HepG2 (cell line): ENCODE measurements at regions not wholly inside any gene's neighbourhood (a gene's known extent, or its start where the extent isn't known, plus 50 kb on each side); places are given as distances from the start of the nearest gene placed in this dataset.

Experiments
- ATAC-seq: fragments of 200-7000 bp; cut with Tn5 transposase; 3 replicates; pipeline ENCODE4 v1.9.1; 2020; ENCODE audit warnings: mild to moderate bottlenecking, moderate library complexity
- BruUV-seq: library from RNA; stranded (reverse); fragments of 400-500 nt; replicated peaks from 2 replicates; lab custom pipeline; 2021; lab: Mats Ljungman, UMichigan
- CTCF ChIA-PET: fragments of 300-600 bp; formaldehyde crosslinking; extraction: SDS; loops from one replicate; lab custom pipeline; 2021; ENCODE audit warnings: low total read pairs, inconsistent platforms, low intra/inter-chr PET ratio; lab: Yijun Ruan, JAX
- POLR2A ChIA-PET: fragments of 350-600 bp; sonication (Branson Sonifier 250); formaldehyde crosslinking; loops from one replicate; lab custom pipeline; 2020; ENCODE audit warnings: antibody characterized with exemption, inconsistent platforms; lab: Yijun Ruan, JAX
- DNase-seq: peaks from one replicate; pipeline ENCODE4 v3.0.0-alpha.2; 2015; ENCODE audit warnings: low spot score
- FAIRE-seq: peaks from 3 replicates; lab custom pipeline; 2011; peaks lifted over from hg19 to GRCh38; lab: Jason Lieb, UNC
- H2AFZ ChIP-seq: one replicate; pipeline ENCODE4 v1.6.1; 2011; ENCODE audit warnings: low read length, inconsistent platforms
- H3K27ac ChIP-seq: fragments of 300-600 bp; 3 replicates; pipeline ENCODE4 v1.8.0; 2011; ENCODE audit warnings: mixed run types, mild to moderate bottlenecking, mixed read lengths, low read length, inconsistent platforms; ENCODE audit not compliant: insufficient read depth; ENCODE audit errors: extremely low read length
- H3K27me3 ChIP-seq, 2 experiments: fragments of 200-600 bp in 1 of 2; 2 replicates in 1 of 2; 3 replicates in 1 of 2; pipeline versions ENCODE4 v1.6.0 to v1.8.0; 2011; ENCODE audit warnings: low read length in 2 of 2, mild to moderate bottlenecking in 2 of 2, moderate library complexity in 2 of 2, inconsistent platforms in 1 of 2; ENCODE audit not compliant: insufficient read depth in 2 of 2, control insufficient read depth in 1 of 2
- H3K36me3 ChIP-seq, 2 experiments: fragments of 200-600 bp in 1 of 2; replicated peaks in 1 of 2; 2 replicates in 1 of 2; 3 replicates in 1 of 2; pipeline versions ENCODE4 v1.5.1 to v1.8.0; 2011; ENCODE audit warnings: low read length in 2 of 2, inconsistent platforms in 1 of 2; ENCODE audit not compliant: insufficient read depth in 2 of 2, control insufficient read depth in 1 of 2
- H3K4me1 ChIP-seq: 2 replicates; pipeline ENCODE4 v1.5.1; 2012; ENCODE audit warnings: low read length, inconsistent platforms; ENCODE audit not compliant: insufficient read depth
- H3K4me2 ChIP-seq: 2 replicates; pipeline ENCODE4 v1.6.0; 2011; ENCODE audit warnings: low read depth, low read length, inconsistent platforms
- H3K4me3 ChIP-seq, 3 experiments: fragments of 200-600 bp in 1 of 3; sonication (generic), shearing (Covaris generic) in 1 of 3; replicated peaks in 1 of 3; 2 replicates each; pipeline ENCODE4 v1.5.1; 2011 to 2016; ENCODE audit warnings: low read length in 3 of 3, inconsistent platforms in 2 of 3, low read depth in 2 of 3, mild to moderate bottlenecking in 2 of 3, control low read depth in 1 of 3, mixed read lengths in 1 of 3; ENCODE audit not compliant: insufficient read depth in 1 of 3
- H3K79me2 ChIP-seq: one replicate; pipeline ENCODE4 v1.6.1; 2011; ENCODE audit warnings: low read length, inconsistent platforms; ENCODE audit not compliant: insufficient read depth
- H3K9ac ChIP-seq: 2 replicates; pipeline ENCODE4 v1.6.0; 2011; ENCODE audit warnings: mild to moderate bottlenecking, low read depth, low read length, inconsistent platforms; ENCODE audit not compliant: insufficient read depth
- H3K9me3 ChIP-seq: 2 replicates; pipeline ENCODE4 v1.5.1; 2012; ENCODE audit warnings: mild to moderate bottlenecking, low read length
- H4K20me1 ChIP-seq: 2 replicates; pipeline ENCODE4 v1.6.0; 2011; ENCODE audit warnings: inconsistent platforms, mild to moderate bottlenecking, low read length, moderate library complexity; ENCODE audit not compliant: insufficient read depth
- ADNP ChIP-seq: sonication (generic); formaldehyde crosslinking; IDR thresholded peaks from 2 replicates; pipeline ENCODE4 v1.4.0; 2020; ENCODE audit warnings: missing genetic modification reagents
- ATF7 ChIP-seq, 2 experiments: fragments of 450-650 bp in 1 of 2; sonication (generic) in 1 of 2; formaldehyde crosslinking in 1 of 2; IDR thresholded peaks; 2 replicates each; pipeline versions ENCODE4 v1.4.0 to v1.6.1; 2016 to 2020; ENCODE audit warnings: antibody characterized with exemption in 1 of 2, mild to moderate bottlenecking in 1 of 2, missing genetic modification reagents in 1 of 2
- NRL ChIP-seq: sonication (generic); formaldehyde crosslinking; IDR thresholded peaks from 2 replicates; pipeline ENCODE4 v1.5.0; 2020; ENCODE audit warnings: missing genetic modification reagents, mild to moderate bottlenecking, moderate library complexity, borderline replicate concordance
- PHB2 ChIP-seq: fragments of 450-650 bp; IDR thresholded peaks from 2 replicates; pipeline ENCODE4 v1.6.1; 2018; ENCODE audit not compliant: partially characterized antibody
- SKI ChIP-seq: fragments of 450-650 bp; IDR thresholded peaks from one replicate; pipeline ENCODE4 v1.6.1; 2018; ENCODE audit warnings: mild to moderate bottlenecking; ENCODE audit not compliant: partially characterized antibody
- SMC3 ChIP-seq: IDR thresholded peaks from 2 replicates; pipeline ENCODE4 v1.6.1; 2011; ENCODE audit warnings: low read length, improper control_type of control experiment
- TCF12 ChIP-seq, 2 experiments: fragments of 450-650 bp in 1 of 2; sonication (generic) in 1 of 2; formaldehyde crosslinking in 1 of 2; IDR thresholded peaks; 2 replicates each; pipeline versions ENCODE4 v1.6.1 to v1.8.0; 2017 to 2022; ENCODE audit warnings: antibody characterized with exemption in 1 of 2, mild to moderate bottlenecking in 1 of 2, missing genetic modification reagents in 1 of 2, moderate library complexity in 1 of 2
- TGIF2 ChIP-seq: IDR thresholded peaks from 2 replicates; pipeline ENCODE4 v1.6.1; 2016; ENCODE audit warnings: control low read depth, missing compliant biosample characterization
- ZBTB26 ChIP-seq: IDR thresholded peaks from 2 replicates; pipeline ENCODE4 v1.6.1; 2016; ENCODE audit warnings: missing compliant biosample characterization, missing genetic modification reagents, borderline replicate concordance
- ZBTB8A ChIP-seq: sonication (generic); formaldehyde crosslinking; IDR thresholded peaks from 2 replicates; pipeline ENCODE4 v1.4.0; 2020; ENCODE audit warnings: mild to moderate bottlenecking, low read depth, missing genetic modification reagents, borderline replicate concordance
- ZNF121 ChIP-seq: sonication (generic); formaldehyde crosslinking; IDR thresholded peaks from 2 replicates; pipeline ENCODE4 v1.5.0; 2020; ENCODE audit warnings: mild to moderate bottlenecking, missing genetic modification reagents
- ZNF44 ChIP-seq: sonication (generic); formaldehyde crosslinking; IDR thresholded peaks from 2 replicates; pipeline ENCODE4 v1.5.1; 2020; ENCODE audit warnings: mild to moderate bottlenecking, missing genetic modification reagents
- ZNF562 ChIP-seq: sonication (generic); formaldehyde crosslinking; IDR thresholded peaks from 2 replicates; pipeline ENCODE4 v1.8.0; 2022; ENCODE audit warnings: missing genetic modification reagents, borderline replicate concordance
- ZNF629 ChIP-seq: sonication (generic); formaldehyde crosslinking; conservative IDR thresholded peaks from 2 replicates; pipeline ENCODE4 v1.5.0; 2020; ENCODE audit warnings: missing genetic modification reagents
- ZNF747 ChIP-seq: sonication (generic); formaldehyde crosslinking; IDR thresholded peaks from 2 replicates; pipeline ENCODE4 v1.8.1; 2023; ENCODE audit warnings: missing genetic modification reagents, mild to moderate bottlenecking, borderline replicate concordance
- in situ Hi-C: cut with HindIII; loops from 2 replicates; pipeline ENCODE4 v1.10.0; 2017; ENCODE audit warnings: low pct_unique_long_range_greater_than_20kb; ENCODE audit not compliant: extremely low pct_ligation_motif_present
- intact Hi-C: fragments of 100-400 bp; cut with micrococcal nuclease; formaldehyde crosslinking; loops from one replicate; pipeline ENCODE4 v1.10.0; 2022; ENCODE audit not compliant: unreplicated experiment
- TF ChIP-seq, protein P1 (sequence below): sonication (generic); formaldehyde crosslinking; IDR thresholded peaks from 2 replicates; pipeline ENCODE4 v1.8.0; 2022; ENCODE audit warnings: missing genetic modification reagents, mild to moderate bottlenecking, moderate library complexity, borderline replicate concordance
- TF ChIP-seq, protein P2 (sequence below): sonication (generic); formaldehyde crosslinking; IDR thresholded peaks from 2 replicates; pipeline ENCODE4 v1.8.1; 2023; ENCODE audit warnings: mild to moderate bottlenecking, missing genetic modification reagents

DNA sequence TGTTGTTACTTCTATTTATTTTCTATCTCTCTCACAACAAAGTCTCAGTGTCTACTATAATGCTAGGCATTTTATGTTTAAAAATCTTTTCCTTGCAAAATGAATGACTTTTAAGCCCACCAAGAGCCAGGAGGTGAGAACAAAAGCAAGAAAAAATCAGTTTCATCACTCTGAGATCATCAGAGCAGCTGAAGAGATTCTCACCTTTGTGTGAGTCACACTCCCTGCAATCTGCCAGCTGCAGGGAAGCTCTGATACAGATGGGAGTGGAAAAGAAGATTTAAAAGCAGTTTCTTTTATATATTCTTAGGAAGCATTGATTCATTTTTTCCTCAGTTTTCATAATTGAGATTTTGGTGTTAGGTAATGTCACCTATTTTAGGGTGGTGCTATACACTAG is 107.6 kb downstream of the LHX9 start:
- no peaks in the 10 kb centered on the region for H3K79me2 ChIP-seq
- no peak overlapping the region for H3K4me2 ChIP-seq
- no peaks in the 10 kb centered on the region for H3K4me1 ChIP-seq
- ATAC-seq (no peak), FAIRE-seq (no peak), DNase-seq (no peak)
- H3K9ac ChIP-seq, result no peak overlapping the region
- H3K36me3 ChIP-seq, result no peaks in the 10 kb centered on the region
- no peak overlapping the region for H3K27ac ChIP-seq
- TF ChIP-seq NRL (CRISPR knock-in tag), result no peak
- no peak for TF ChIP-seq ZBTB8A (CRISPR knock-in tag)
- TF ChIP-seq TGIF2, result no peak
- TF ChIP-seq TCF12 (IDR thresholded peaks at IDR 0.05), result no peak
- no peak for TF ChIP-seq TCF12 (CRISPR knock-in tag; IDR thresholded peaks at IDR 0.05)
- TF ChIP-seq ZNF562 (CRISPR knock-in tag), result no peak
- no peak for TF ChIP-seq SMC3
- TF ChIP-seq ZNF629 (CRISPR knock-in tag), result no peak
- no peak for TF ChIP-seq ZBTB26 (CRISPR knock-in tag)
- TF ChIP-seq ADNP (CRISPR knock-in tag), result no peak
- TF ChIP-seq, protein P1, sequence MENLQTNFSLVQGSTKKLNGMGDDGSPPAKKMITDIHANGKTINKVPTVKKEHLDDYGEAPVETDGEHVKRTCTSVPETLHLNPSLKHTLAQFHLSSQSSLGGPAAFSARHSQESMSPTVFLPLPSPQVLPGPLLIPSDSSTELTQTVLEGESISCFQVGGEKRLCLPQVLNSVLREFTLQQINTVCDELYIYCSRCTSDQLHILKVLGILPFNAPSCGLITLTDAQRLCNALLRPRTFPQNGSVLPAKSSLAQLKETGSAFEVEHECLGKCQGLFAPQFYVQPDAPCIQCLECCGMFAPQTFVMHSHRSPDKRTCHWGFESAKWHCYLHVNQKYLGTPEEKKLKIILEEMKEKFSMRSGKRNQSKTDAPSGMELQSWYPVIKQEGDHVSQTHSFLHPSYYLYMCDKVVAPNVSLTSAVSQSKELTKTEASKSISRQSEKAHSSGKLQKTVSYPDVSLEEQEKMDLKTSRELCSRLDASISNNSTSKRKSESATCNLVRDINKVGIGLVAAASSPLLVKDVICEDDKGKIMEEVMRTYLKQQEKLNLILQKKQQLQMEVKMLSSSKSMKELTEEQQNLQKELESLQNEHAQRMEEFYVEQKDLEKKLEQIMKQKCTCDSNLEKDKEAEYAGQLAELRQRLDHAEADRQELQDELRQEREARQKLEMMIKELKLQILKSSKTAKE (CRISPR knock-in tag), result no peak
- TF ChIP-seq SKI, result no peak
- TF ChIP-seq ZNF121 (CRISPR knock-in tag), result no peak
- no peak for TF ChIP-seq ZNF44 (CRISPR knock-in tag)
- TF ChIP-seq ATF7 (IDR thresholded peaks at IDR 0.05), result no peak
- no peak for TF ChIP-seq ATF7 (CRISPR knock-in tag; IDR thresholded peaks at IDR 0.05)
- no peak for TF ChIP-seq PHB2
- no peak for TF ChIP-seq ZNF747 (CRISPR knock-in tag)
- TF ChIP-seq, protein P2, sequence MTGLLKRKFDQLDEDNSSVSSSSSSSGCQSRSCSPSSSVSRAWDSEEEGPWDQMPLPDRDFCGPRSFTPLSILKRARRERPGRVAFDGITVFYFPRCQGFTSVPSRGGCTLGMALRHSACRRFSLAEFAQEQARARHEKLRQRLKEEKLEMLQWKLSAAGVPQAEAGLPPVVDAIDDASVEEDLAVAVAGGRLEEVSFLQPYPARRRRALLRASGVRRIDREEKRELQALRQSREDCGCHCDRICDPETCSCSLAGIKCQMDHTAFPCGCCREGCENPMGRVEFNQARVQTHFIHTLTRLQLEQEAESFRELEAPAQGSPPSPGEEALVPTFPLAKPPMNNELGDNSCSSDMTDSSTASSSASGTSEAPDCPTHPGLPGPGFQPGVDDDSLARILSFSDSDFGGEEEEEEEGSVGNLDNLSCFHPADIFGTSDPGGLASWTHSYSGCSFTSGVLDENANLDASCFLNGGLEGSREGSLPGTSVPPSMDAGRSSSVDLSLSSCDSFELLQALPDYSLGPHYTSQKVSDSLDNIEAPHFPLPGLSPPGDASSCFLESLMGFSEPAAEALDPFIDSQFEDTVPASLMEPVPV (CRISPR knock-in tag), result no peak
- BruUV-seq, result no TSS peak
- ChIA-PET CTCF (no interaction called here), POLR2A (no interaction called here)
- no peaks in the 10 kb centered on the region for H3K9me3 ChIP-seq
- intact Hi-C loops (no loop called here), in situ Hi-C loops (no loop called here)
- H3K4me3 ChIP-seq, result no peak overlapping the region
- H2AFZ ChIP-seq, result no peak overlapping the region
- no peaks in the 10 kb centered on the region; a peak in 1 of 5 replicates for H3K27me3 ChIP-seq
- H4K20me1 ChIP-seq, result no peaks in the 10 kb centered on the region
